GM12872 (cell line): ENCODE measurements at regions not wholly inside any gene's neighbourhood (a gene's known extent, or its start where the extent isn't known, plus 50 kb on each side); places are given as distances from the start of the nearest gene placed in this dataset.

Experiments used
- TF ChIP-seq, protein P1 (sequence below): IDR thresholded peaks from 3 replicates; pipeline ENCODE4 v1.5.1; 2011; ENCODE audit warnings: low read depth, mild to moderate bottlenecking, low read length, moderate library complexity; ENCODE audit not compliant: insufficient read depth

DNA sequence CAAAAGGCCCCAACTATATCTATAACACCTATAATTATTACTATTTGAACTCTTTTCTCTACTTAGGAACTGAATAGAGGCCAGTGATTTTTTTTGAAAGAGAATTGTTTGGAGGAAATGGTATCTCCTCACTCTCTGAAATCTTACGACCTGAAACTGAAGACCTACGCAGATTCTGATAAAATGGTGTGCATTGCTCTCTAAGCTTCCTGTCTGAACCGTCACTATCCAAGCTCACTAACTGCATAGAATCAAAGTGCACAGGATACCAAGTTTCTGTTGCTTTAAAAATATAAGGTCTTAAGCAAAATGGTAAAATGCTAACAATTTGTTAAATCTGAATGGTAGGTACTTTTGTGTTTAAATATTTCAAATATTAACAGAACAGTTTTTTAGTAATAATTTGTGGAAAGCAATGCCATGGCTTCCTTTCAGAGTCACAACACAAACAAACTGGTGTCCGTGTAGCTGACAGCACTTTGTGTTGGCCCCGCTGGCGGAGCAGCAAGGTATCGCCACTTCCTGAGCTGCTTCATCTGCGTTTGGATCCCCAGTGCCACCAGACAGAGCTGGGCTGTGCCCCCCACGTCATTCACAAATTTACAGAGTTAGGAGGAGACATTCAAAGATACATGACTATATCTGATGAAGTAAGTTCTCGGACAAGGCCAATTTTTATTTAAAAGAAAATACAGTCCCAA lies 313.9 kb downstream of the FBXW7 start:
- TF ChIP-seq, protein P1, sequence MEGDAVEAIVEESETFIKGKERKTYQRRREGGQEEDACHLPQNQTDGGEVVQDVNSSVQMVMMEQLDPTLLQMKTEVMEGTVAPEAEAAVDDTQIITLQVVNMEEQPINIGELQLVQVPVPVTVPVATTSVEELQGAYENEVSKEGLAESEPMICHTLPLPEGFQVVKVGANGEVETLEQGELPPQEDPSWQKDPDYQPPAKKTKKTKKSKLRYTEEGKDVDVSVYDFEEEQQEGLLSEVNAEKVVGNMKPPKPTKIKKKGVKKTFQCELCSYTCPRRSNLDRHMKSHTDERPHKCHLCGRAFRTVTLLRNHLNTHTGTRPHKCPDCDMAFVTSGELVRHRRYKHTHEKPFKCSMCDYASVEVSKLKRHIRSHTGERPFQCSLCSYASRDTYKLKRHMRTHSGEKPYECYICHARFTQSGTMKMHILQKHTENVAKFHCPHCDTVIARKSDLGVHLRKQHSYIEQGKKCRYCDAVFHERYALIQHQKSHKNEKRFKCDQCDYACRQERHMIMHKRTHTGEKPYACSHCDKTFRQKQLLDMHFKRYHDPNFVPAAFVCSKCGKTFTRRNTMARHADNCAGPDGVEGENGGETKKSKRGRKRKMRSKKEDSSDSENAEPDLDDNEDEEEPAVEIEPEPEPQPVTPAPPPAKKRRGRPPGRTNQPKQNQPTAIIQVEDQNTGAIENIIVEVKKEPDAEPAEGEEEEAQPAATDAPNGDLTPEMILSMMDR = no peak

GRCh38 chr4:152220201-152220666 lies 315.7 kb downstream of the FBXW7 start:
- TF ChIP-seq, protein P1 = no peak

GRCh38 chr4:152218576-152218975 lies 317.3 kb downstream of the FBXW7 start:
- TF ChIP-seq, protein P1 = no peak

GRCh38 chr4:152217896-152218295 lies 318.0 kb downstream of the FBXW7 start:
- TF ChIP-seq, protein P1 = no peak

- TF ChIP-seq, protein P1 = no peak
Observed at GRCh38 chr4:152211936-152212653, 323.8 kb downstream of the FBXW7 start.

- TF ChIP-seq, protein P1 = no peak
Observed at GRCh38 chr4:152209772-152210493, 326.0 kb downstream of the FBXW7 start.

- TF ChIP-seq, protein P1 = no peak
Observed at GRCh38 chr4:152207378-152207720, 328.5 kb downstream of the FBXW7 start.
